SKM-1 treated with dmso at 0.1 percent for 144 hours (cell line): ENCODE measurements at regions not wholly inside any gene's neighbourhood (a gene's known extent, or its start where the extent isn't known, plus 50 kb on each side); places are given as distances from the start of the nearest gene placed in this dataset.
"Not testable (repeated sequence)": the region's sequence is repeated elsewhere in the genome, so short reads cannot be mapped to it uniquely, and the experiment has no call there.

Experiments used
- DNase-seq: peaks from one replicate; lab custom pipeline; 2025; ENCODE audit not compliant: unreplicated experiment; lab: John Stamatoyannopoulos, UW

- no peak for DNase-seq
Observed at GRCh38 chr16:61024180-61024900, 1011.9 kb downstream of the CDH8 start.

- DNase-seq, result no peak
Observed at GRCh38 chr16:61014869-61015268, 1021.4 kb downstream of the CDH8 start.

GRCh38 chr16:61007694-61008093 is 1028.5 kb downstream of the CDH8 start:
- DNase-seq, result no peak

- no peak for DNase-seq
Observed at GRCh38 chr16:61005952-61006351, 1030.3 kb downstream of the CDH8 start.

GRCh38 chr16:61002479-61003204 is 1033.6 kb downstream of the CDH8 start:
- no peak for DNase-seq

- DNase-seq, result no peak
Observed at GRCh38 chr16:60991886-60992285, 1044.4 kb downstream of the CDH8 start.

- no peak for DNase-seq
Observed at GRCh38 chr16:60989592-60989991, 1046.6 kb downstream of the CDH8 start.

- no peak for DNase-seq
Observed at GRCh38 chr16:60979119-60979518, 1057.1 kb downstream of the CDH8 start.

- no peak for DNase-seq
Observed at GRCh38 chr16:60949800-60950199, 1086.4 kb downstream of the CDH8 start.

GRCh38 chr16:60945225-60945624 is 1091.0 kb downstream of the CDH8 start:
- no peak for DNase-seq

GRCh38 chr16:60936189-60936588 is 1100.0 kb downstream of the CDH8 start:
- DNase-seq, result not testable (repeated sequence)

GRCh38 chr16:60932600-60932999 is 1103.6 kb downstream of the CDH8 start:
- no peak for DNase-seq

- DNase-seq, result no peak
Observed at GRCh38 chr16:60930291-60930690, 1105.9 kb downstream of the CDH8 start.

GRCh38 chr16:60922920-60923319 is 1113.3 kb downstream of the CDH8 start:
- DNase-seq, result no peak

- DNase-seq, result no peak
Observed at GRCh38 chr16:60914334-60914733, 1121.9 kb downstream of the CDH8 start.

- no peak for DNase-seq
Observed at GRCh38 chr16:60907645-60908044, 1128.6 kb downstream of the CDH8 start.

- DNase-seq, result no peak
Observed at GRCh38 chr16:60905811-60906210, 1130.4 kb downstream of the CDH8 start.

- DNase-seq, result no peak
Observed at GRCh38 chr16:60902114-60902513, 1134.1 kb downstream of the CDH8 start.

- DNase-seq, result no peak
Observed at GRCh38 chr16:60882816-60883215, 1153.4 kb downstream of the CDH8 start.

- DNase-seq, result no peak
Observed at GRCh38 chr16:60852635-60853034, 1183.6 kb downstream of the CDH8 start.

- no peak for DNase-seq
Observed at GRCh38 chr16:60821661-60822060, 1214.6 kb downstream of the CDH8 start.

GRCh38 chr16:60820361-60820760 is 1215.9 kb downstream of the CDH8 start:
- no peak for DNase-seq

- DNase-seq, result no peak
Observed at GRCh38 chr16:60818465-60818864, 1217.8 kb downstream of the CDH8 start.
